ENCODE measurements at regions not wholly inside any gene's neighbourhood (a gene's known extent, or its start where the extent isn't known, plus 50 kb on each side); places are given as distances from the start of the nearest gene placed in this dataset.
"Not testable (repeated sequence)": the region's sequence is repeated elsewhere in the genome, so short reads cannot be mapped to it uniquely, and the experiment has no call there.

GRCh38 chr18:43893001-43893637, 615.8 kb upstream of the SYT4 start:
- peak; percentile 97 for DNase-seq

GRCh38 chr18:43904209-43904837, 627.0 kb upstream of the SYT4 start:
- no peak for DNase-seq

- DNase-seq: no peak
These were observed 636.7 kb upstream of the SYT4 start for GRCh38 chr18:43914018-43914417.

GRCh38 chr18:43916984-43917383, 639.7 kb upstream of the SYT4 start:
- DNase-seq: no peak

- DNase-seq: no peak
These were observed 640.2 kb upstream of the SYT4 start for GRCh38 chr18:43917520-43917919.

GRCh38 chr18:43919551-43919950, 642.3 kb upstream of the SYT4 start:
- DNase-seq: peak; percentile 1

- DNase-seq: peak; percentile 19
These were observed 654.1 kb upstream of the SYT4 start for GRCh38 chr18:43931439-43931838.

- DNase-seq: no peak
These were observed 654.9 kb upstream of the SYT4 start for GRCh38 chr18:43932140-43932539.

- DNase-seq: no peak
These were observed 655.9 kb upstream of the SYT4 start for GRCh38 chr18:43933177-43933576.

GRCh38 chr18:43934322-43934721, 657.0 kb upstream of the SYT4 start:
- no peak for DNase-seq

GRCh38 chr18:43934781-43935471, 657.6 kb upstream of the SYT4 start:
- peak; percentile 70 for DNase-seq

- DNase-seq: no peak
These were observed 658.9 kb upstream of the SYT4 start for GRCh38 chr18:43936176-43936575.

GRCh38 chr18:43949291-43949690, 672.0 kb upstream of the SYT4 start:
- no peak for DNase-seq

- no peak for DNase-seq
These were observed 672.8 kb upstream of the SYT4 start for GRCh38 chr18:43950062-43950461.

- DNase-seq: no peak
These were observed 675.1 kb upstream of the SYT4 start for GRCh38 chr18:43952398-43952797.

GRCh38 chr18:43961722-43962121, 684.4 kb upstream of the SYT4 start:
- DNase-seq: no peak

GRCh38 chr18:43964666-43965065, 687.4 kb upstream of the SYT4 start:
- no peak for DNase-seq

- peak; percentile 12 for DNase-seq
These were observed 688.4 kb upstream of the SYT4 start for GRCh38 chr18:43965691-43966090.

- DNase-seq: peak; percentile 28
These were observed 693.4 kb upstream of the SYT4 start for GRCh38 chr18:43970656-43971055.

GRCh38 chr18:43978174-43978573, 700.9 kb upstream of the SYT4 start:
- DNase-seq: no peak

- no peak for DNase-seq
These were observed 698.1 kb upstream of the SETBP1 start for GRCh38 chr18:43982582-43982981.

- not testable (repeated sequence) for DNase-seq
These were observed 693.6 kb upstream of the SETBP1 start for GRCh38 chr18:43987061-43987460.

GRCh38 chr18:43992741-43993140, 687.9 kb upstream of the SETBP1 start:
- no peak for DNase-seq

- no peak for DNase-seq
These were observed 686.3 kb upstream of the SETBP1 start for GRCh38 chr18:43994381-43994780.
